B cell (primary cell): ENCODE measurements at regions not wholly inside any gene's neighbourhood (a gene's known extent, or its start where the extent isn't known, plus 50 kb on each side); places are given as distances from the start of the nearest gene placed in this dataset.

Experiments used
- ATAC-seq: fragments of 200-7000 bp; cut with Tn5 transposase; one replicate; pipeline ENCODE4 v1.10.0; 2021; ENCODE audit warnings: low read depth, mild to moderate bottlenecking, moderate number of reproducible peaks, moderate library complexity
- CTCF ChIA-PET: fragments of 350-600 bp; sonication (Branson Sonifier 250); formaldehyde crosslinking; loops from one replicate; lab custom pipeline; 2021; ENCODE audit warnings: antibody characterized with exemption, inconsistent platforms; lab: Charles Lee
- POLR2A ChIA-PET: fragments of 350-600 bp; sonication (Branson Sonifier 250); formaldehyde crosslinking; loops from one replicate; lab custom pipeline; 2021; ENCODE audit warnings: antibody characterized with exemption; lab: Charles Lee
- DNase-seq: peaks from one replicate; pipeline ENCODE4 v3.0.0; 2013
- H2AFZ ChIP-seq: 2 replicates; pipeline ENCODE4 v1.6.1; 2012; ENCODE audit warnings: mild to moderate bottlenecking, low read depth, low read length; ENCODE audit not compliant: insufficient read depth, poor library complexity, severe bottlenecking
- H3K27ac ChIP-seq, 2 donors: 1 replicate in 1 of 2; 2 replicates in 1 of 2; pipeline ENCODE4 v1.5.1; 2012 to 2013; ENCODE audit warnings: low read length in 2 of 2, mild to moderate bottlenecking in 2 of 2, moderate library complexity in 1 of 2
- H3K27me3 ChIP-seq, 4 experiments: fragments of 200-600 bp in 1 of 4; sonication (generic) in 1 of 4; replicated peaks in 1 of 4; 1 replicate in 2 of 4; 2 replicates in 2 of 4; pipeline versions ENCODE4 v1.6.1 to v1.7.0; 2013 to 2016; ENCODE audit warnings: low read length in 3 of 4, mild to moderate bottlenecking in 2 of 4, mixed read lengths in 1 of 4, moderate library complexity in 1 of 4; ENCODE audit not compliant: insufficient read depth in 4 of 4, control insufficient read depth in 3 of 4; ENCODE audit errors: control extremely low read depth in 1 of 4
- H3K36me3 ChIP-seq, 2 experiments: replicated peaks in 1 of 2; 1 replicate in 1 of 2; 2 replicates in 1 of 2; pipeline versions ENCODE4 v1.6.1 to v1.7.1; 2013; ENCODE audit warnings: low read length in 1 of 2; ENCODE audit not compliant: insufficient read depth in 2 of 2, control insufficient read depth in 1 of 2; ENCODE audit errors: control extremely low read depth in 1 of 2, extremely low read depth in 1 of 2
- H3K4me1 ChIP-seq, 2 donors: fragments of 200-600 bp in 1 of 2; sonication (generic) in 1 of 2; 1 replicate in 1 of 2; 2 replicates in 1 of 2; pipeline versions ENCODE4 v1.5.1 to v1.6.1; 2013 to 2017; ENCODE audit warnings: low read length in 2 of 2; ENCODE audit not compliant: control insufficient read depth in 2 of 2, insufficient read depth in 2 of 2
- H3K4me2 ChIP-seq: replicated peaks from 2 replicates; pipeline ENCODE3; 2012; ENCODE audit warnings: mild to moderate bottlenecking, low read depth, low read length; ENCODE audit not compliant: poor library complexity, severe bottlenecking
- H3K4me3 ChIP-seq, 5 experiments: fragments of 200-600 bp in 1 of 5; sonication (generic) in 1 of 5; 1 replicate in 3 of 5; 2 replicates in 2 of 5; pipeline versions ENCODE4 v1.5.1 to v1.7.0; 2011 to 2016; ENCODE audit warnings: low read length in 4 of 5, mild to moderate bottlenecking in 4 of 5, low read depth in 2 of 5, control low read depth in 1 of 5, moderate library complexity in 1 of 5; ENCODE audit not compliant: insufficient read depth in 1 of 5; ENCODE audit errors: control extremely low read depth in 1 of 5, extremely low read depth in 1 of 5
- H3K79me2 ChIP-seq: fragments of 200-600 bp; sonication (generic); one replicate; pipeline ENCODE4 v1.6.0; 2016; ENCODE audit warnings: low read length; ENCODE audit not compliant: control insufficient read depth, insufficient read depth
- H3K9ac ChIP-seq: fragments of 200-600 bp; sonication (generic); 2 replicates; pipeline ENCODE4 v1.6.1; 2017; ENCODE audit warnings: mild to moderate bottlenecking, low read length, moderate library complexity
- H3K9me3 ChIP-seq, 3 donors: one replicate each; pipeline versions ENCODE4 v1.6.1 to v1.7.1; 2013; ENCODE audit warnings: low read length in 2 of 3; ENCODE audit not compliant: control insufficient read depth in 2 of 3, insufficient read depth in 1 of 3; ENCODE audit errors: control extremely low read depth in 1 of 3
- H4K20me1 ChIP-seq: 2 replicates; pipeline ENCODE4 v1.6.0; 2012; ENCODE audit warnings: mild to moderate bottlenecking, low read length; ENCODE audit not compliant: insufficient read depth, control insufficient read depth, poor library complexity, severe bottlenecking
- H3K27ac Mint-ChIP-seq: one replicate; pipeline ENCODE4 v1.8.0; 2021; ENCODE audit warnings: mixed read lengths
- H3K27me3 Mint-ChIP-seq: one replicate; pipeline ENCODE4 v1.8.0; 2021; ENCODE audit warnings: mixed read lengths
- H3K4me1 Mint-ChIP-seq: one replicate; pipeline ENCODE4 v1.8.0; 2021; ENCODE audit warnings: mixed read lengths
- H3K4me3 Mint-ChIP-seq: one replicate; pipeline ENCODE4 v1.8.0; 2021; ENCODE audit warnings: mixed read lengths
- H3K9me3 Mint-ChIP-seq: one replicate; pipeline ENCODE4 v1.8.0; 2022; ENCODE audit warnings: mixed read lengths; ENCODE audit not compliant: insufficient read depth
- CTCF ChIP-seq: fragments of 200-600 bp; IDR thresholded peaks from one replicate; pipeline ENCODE4 v1.8.0; 2022; ENCODE audit warnings: antibody characterized with exemption, mild to moderate bottlenecking
- EZH2 ChIP-seq: IDR thresholded peaks from 2 replicates; pipeline ENCODE4 v1.6.1; 2012; ENCODE audit warnings: borderline replicate concordance, low read depth, mild to moderate bottlenecking, moderate library complexity, low read length; ENCODE audit not compliant: insufficient read depth, poor library complexity, severe bottlenecking
- WGBS: methylation state at CpG from one replicate; pipeline ENCODE4 v1.1.5; 2013; ENCODE audit warnings: missing lambda C conversion rate; ENCODE audit not compliant: insufficient coverage; 5-methylcytosine and 5-hydroxymethylcytosine counted together
- intact Hi-C: fragments of 100-400 bp; cut with micrococcal nuclease; formaldehyde crosslinking; loops from one replicate; pipeline ENCODE4 v1.10.0; 2022

GRCh38 chrX:19213610-19214152 is 91.4 kb upstream of the ADGRG2 start:
- ChIA-PET CTCF (no interaction called here), POLR2A (no interaction called here)
- H3K36me3 ChIP-seq: no peaks in the 10 kb centered on the region
- intact Hi-C loops: no loop called here
- Mint-ChIP-seq H3K9me3 (no peaks in the 10 kb centered on the region), H3K27me3 (no peaks in the 10 kb centered on the region), H3K4me1 (no peaks in the 10 kb centered on the region), H3K4me3 (no peak overlapping the region), H3K27ac (no peak overlapping the region)
- no peaks in the 10 kb centered on the region for H3K9me3 ChIP-seq
- no peaks in the 10 kb centered on the region for H3K4me1 ChIP-seq
- no peaks in the 10 kb centered on the region for H3K27me3 ChIP-seq
- no peak overlapping the region for H3K4me2 ChIP-seq
- H3K79me2 ChIP-seq: no peaks in the 10 kb centered on the region
- no peak for TF ChIP-seq EZH2
- TF ChIP-seq CTCF: no peak
- H3K4me3 ChIP-seq: no peak overlapping the region
- no peak for DNase-seq
- H2AFZ ChIP-seq: no peak overlapping the region
- no CpG with 5 or more reads among the region's 1 CpG for WGBS
- H3K27ac ChIP-seq: no peak overlapping the region
- no peak overlapping the region for H3K9ac ChIP-seq
- no peak for ATAC-seq
- no peaks in the 10 kb centered on the region for H4K20me1 ChIP-seq

DNA sequence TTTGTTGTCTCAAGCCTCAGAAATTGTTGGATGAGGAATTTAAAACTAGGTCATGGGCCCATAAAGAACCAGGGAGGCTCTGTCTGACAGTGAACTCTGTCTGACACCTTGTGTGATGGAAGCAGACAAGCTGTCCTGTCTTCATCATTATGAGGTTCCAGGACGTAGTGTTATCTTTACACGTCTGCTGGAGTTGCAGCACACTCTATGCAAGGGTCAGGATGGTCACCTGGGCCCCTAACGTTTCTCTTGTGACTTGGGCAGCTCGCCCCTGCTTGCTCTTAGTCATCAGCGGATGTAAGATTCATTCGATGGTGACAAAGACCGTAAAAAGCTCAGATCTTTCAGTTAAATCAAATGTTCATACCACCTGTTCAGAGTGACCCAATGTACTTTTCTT is 92.0 kb upstream of the ADGRG2 start:
- H3K27ac ChIP-seq: no peak overlapping the region
- H3K4me1 Mint-ChIP-seq: no peaks in the 10 kb centered on the region
- H3K36me3 ChIP-seq: no peaks in the 10 kb centered on the region
- H3K9me3 Mint-ChIP-seq: no peaks in the 10 kb centered on the region
- H4K20me1 ChIP-seq: no peaks in the 10 kb centered on the region
- H3K9ac ChIP-seq: no peak overlapping the region
- H3K79me2 ChIP-seq: no peaks in the 10 kb centered on the region
- no peaks in the 10 kb centered on the region for H3K27me3 ChIP-seq
- no peak overlapping the region for H2AFZ ChIP-seq
- no peaks in the 10 kb centered on the region for H3K9me3 ChIP-seq
- no peaks in the 10 kb centered on the region for H3K4me1 ChIP-seq
- DNase-seq (no peak), ATAC-seq (no peak)
- ChIA-PET CTCF (no interaction called here), POLR2A (no interaction called here)
- no peak overlapping the region for H3K4me3 Mint-ChIP-seq
- intact Hi-C loops: no loop called here
- no peak overlapping the region for H3K27ac Mint-ChIP-seq
- no peak overlapping the region for H3K4me2 ChIP-seq
- H3K4me3 ChIP-seq: no peak overlapping the region
- TF ChIP-seq EZH2 (no peak), CTCF (no peak)
- H3K27me3 Mint-ChIP-seq: no peaks in the 10 kb centered on the region
- WGBS: 75% methylated on average over 7 of the region's 7 CpGs
